Liver (tissue), 8 donors: ENCODE measurements at regions not wholly inside any gene's neighbourhood (a gene's known extent, or its start where the extent isn't known, plus 50 kb on each side); places are given as distances from the start of the nearest gene placed in this dataset.

Source experiments
- DNase-seq: peaks from one replicate; pipeline ENCODE4 v3.0.0-alpha.2; 2017; ENCODE audit warnings: low spot score
- H3K27ac ChIP-seq, 2 donors: one replicate each; pipeline ENCODE4 v1.7.0; 2013; ENCODE audit warnings: inconsistent platforms in 2 of 2, low read length in 2 of 2, control low read depth in 1 of 2, low read depth in 1 of 2, mild to moderate bottlenecking in 1 of 2
- H3K27me3 ChIP-seq, 4 donors: one replicate each; pipeline versions ENCODE4 v1.6.1 to v1.7.0; 2013; ENCODE audit warnings: low read length in 3 of 4, inconsistent platforms in 1 of 4, mild to moderate bottlenecking in 1 of 4, moderate library complexity in 1 of 4; ENCODE audit not compliant: control insufficient read depth in 4 of 4, insufficient read depth in 4 of 4
- H3K36me3 ChIP-seq, 4 donors: one replicate each; pipeline versions ENCODE4 v1.6.1 to v1.7.0; 2013; ENCODE audit warnings: low read length in 3 of 4, mild to moderate bottlenecking in 3 of 4, low read depth in 1 of 4, moderate library complexity in 1 of 4; ENCODE audit not compliant: control insufficient read depth in 4 of 4, insufficient read depth in 3 of 4
- H3K4me1 ChIP-seq, 4 donors: one replicate each; pipeline versions ENCODE4 v1.6.1 to v1.7.0; 2013; ENCODE audit warnings: low read length in 3 of 4, mild to moderate bottlenecking in 3 of 4, moderate library complexity in 1 of 4; ENCODE audit not compliant: control insufficient read depth in 4 of 4, insufficient read depth in 4 of 4
- H3K4me3 ChIP-seq, 3 donors: one replicate each; pipeline versions ENCODE4 v1.6.1 to v1.7.0; 2013; ENCODE audit warnings: low read length in 3 of 3, control low read depth in 1 of 3, low read depth in 1 of 3, mild to moderate bottlenecking in 1 of 3
- H3K9ac ChIP-seq, 2 donors: one replicate each; pipeline ENCODE4 v1.7.0; 2013; ENCODE audit warnings: low read length in 2 of 2, mild to moderate bottlenecking in 2 of 2, moderate library complexity in 2 of 2, control low read depth in 1 of 2, low read depth in 1 of 2
- H3K9me3 ChIP-seq, 4 donors: one replicate each; pipeline versions ENCODE4 v1.6.1 to v1.7.0; 2013; ENCODE audit warnings: low read length in 3 of 4; ENCODE audit not compliant: control insufficient read depth in 4 of 4
- EGR1 ChIP-seq, 2 donors: IDR thresholded peaks; 2 replicates each; pipeline ENCODE4 v1.6.1; 2016 to 2018; ENCODE audit warnings: antibody characterized with exemption in 2 of 2, low read depth in 2 of 2
- FOXA1 ChIP-seq: IDR thresholded peaks from 2 replicates; pipeline ENCODE4 v1.6.1; 2016; ENCODE audit warnings: antibody characterized with exemption
- FOXA2 ChIP-seq: IDR thresholded peaks from 2 replicates; pipeline ENCODE4 v1.6.1; 2016; ENCODE audit warnings: antibody characterized with exemption
- GABPA ChIP-seq, 2 donors: IDR thresholded peaks in 1 of 2; conservative IDR thresholded peaks in 1 of 2; 2 replicates each; pipeline ENCODE4 v1.6.1; 2016; ENCODE audit warnings: antibody characterized with exemption in 2 of 2, mild to moderate bottlenecking in 1 of 2, moderate library complexity in 1 of 2
- HNF4A ChIP-seq, 2 donors: conservative IDR thresholded peaks; 2 replicates each; pipeline ENCODE4 v1.6.1; 2016; ENCODE audit warnings: antibody characterized with exemption in 2 of 2, mild to moderate bottlenecking in 2 of 2
- HNF4G ChIP-seq: IDR thresholded peaks from 2 replicates; pipeline ENCODE4 v1.6.1; 2016; ENCODE audit warnings: antibody characterized with exemption
- JUND ChIP-seq, 2 donors: IDR thresholded peaks; 2 replicates each; pipeline ENCODE4 v1.6.1; 2016; ENCODE audit warnings: antibody characterized with exemption in 2 of 2
- NR2F2 ChIP-seq: IDR thresholded peaks from 2 replicates; pipeline ENCODE4 v1.6.1; 2016; ENCODE audit warnings: antibody characterized with exemption
- RAD21 ChIP-seq, 2 donors: IDR thresholded peaks; 2 replicates each; pipeline ENCODE4 v1.6.1; 2016; ENCODE audit warnings: antibody characterized with exemption in 2 of 2, mild to moderate bottlenecking in 2 of 2
- RXRA ChIP-seq, 2 donors: IDR thresholded peaks; 2 replicates each; pipeline ENCODE4 v1.6.1; 2017 to 2018; ENCODE audit warnings: antibody characterized with exemption in 2 of 2, mild to moderate bottlenecking in 1 of 2
- SP1 ChIP-seq: IDR thresholded peaks from 2 replicates; pipeline ENCODE4 v1.6.1; 2018; ENCODE audit warnings: antibody characterized with exemption, mild to moderate bottlenecking
- TAF1 ChIP-seq: conservative IDR thresholded peaks from 2 replicates; pipeline ENCODE4 v1.6.1; 2016; ENCODE audit warnings: antibody characterized with exemption, mild to moderate bottlenecking
- YY1 ChIP-seq: IDR thresholded peaks from 2 replicates; pipeline ENCODE4 v1.6.1; 2016; ENCODE audit warnings: antibody characterized with exemption, mild to moderate bottlenecking
- WGBS: extraction: QIAGEN DNeasy Blood & Tissue Kit; methylation state at CpG from one replicate; pipeline ENCODE4 v1.1.7; 2013; 5-methylcytosine and 5-hydroxymethylcytosine counted together
- TF ChIP-seq, protein P1 (sequence below): IDR thresholded peaks from 2 replicates; pipeline ENCODE4 v1.6.1; 2016; ENCODE audit warnings: antibody characterized with exemption, mild to moderate bottlenecking
- TF ChIP-seq, protein P2 (sequence below): IDR thresholded peaks from 2 replicates; pipeline ENCODE4 v1.6.1; 2016; ENCODE audit warnings: antibody characterized with exemption
- TF ChIP-seq, protein P3 (sequence below): IDR thresholded peaks from 2 replicates; pipeline ENCODE4 v1.6.1; 2016; ENCODE audit warnings: antibody characterized with exemption
- TF ChIP-seq, protein P4 (sequence below): fragments of 150-350 bp; IDR thresholded peaks from 2 replicates; pipeline ENCODE4 v1.5.1; 2017; ENCODE audit warnings: improper control_type of control experiment, low read depth, low read length; ENCODE audit not compliant: missing input control
- TF ChIP-seq, protein P5 (sequence below): IDR thresholded peaks from 2 replicates; pipeline ENCODE4 v1.6.1; 2016; ENCODE audit warnings: antibody characterized with exemption
- donor health status: healthy.
- donor health status: healthy.
- donor health status: healthy.
- donor health status: healthy.
- donor health status: healthy.

DNA sequence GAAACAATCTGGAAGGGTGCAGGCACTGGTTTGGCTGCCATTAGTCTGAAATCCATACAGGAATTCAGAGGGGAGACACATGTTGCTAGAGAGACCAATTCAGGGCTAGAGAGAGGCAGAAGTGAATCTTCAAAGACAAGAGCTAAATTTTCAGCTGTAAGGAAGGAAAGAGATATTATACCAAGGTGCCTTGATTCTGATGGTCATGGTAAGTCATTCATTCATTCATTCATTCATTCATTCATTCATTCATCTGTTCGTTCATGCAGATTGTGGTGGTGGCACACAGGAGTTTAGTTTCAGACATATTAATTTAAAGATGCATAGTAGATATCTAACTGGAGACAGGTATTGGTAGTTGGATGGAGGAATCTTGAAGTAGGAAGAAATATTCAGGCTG, 1493.5 kb upstream of the TMEM132C start:
- no peaks in the 10 kb centered on the region for H3K36me3 ChIP-seq
- H3K4me3 ChIP-seq = no peak overlapping the region
- DNase-seq = no peak
- H3K4me1 ChIP-seq = no peaks in the 10 kb centered on the region
- no peak overlapping the region for H3K9ac ChIP-seq
- no peak overlapping the region for H3K27ac ChIP-seq
- H3K27me3 ChIP-seq = no peaks in the 10 kb centered on the region
- peaks cover 0 to 4% (median 2%) of the 10 kb centered on the region in 4 donors for H3K9me3 ChIP-seq
- 63% methylated on average over 1 of the region's 1 CpG for WGBS
- TF ChIP-seq, protein P1, sequence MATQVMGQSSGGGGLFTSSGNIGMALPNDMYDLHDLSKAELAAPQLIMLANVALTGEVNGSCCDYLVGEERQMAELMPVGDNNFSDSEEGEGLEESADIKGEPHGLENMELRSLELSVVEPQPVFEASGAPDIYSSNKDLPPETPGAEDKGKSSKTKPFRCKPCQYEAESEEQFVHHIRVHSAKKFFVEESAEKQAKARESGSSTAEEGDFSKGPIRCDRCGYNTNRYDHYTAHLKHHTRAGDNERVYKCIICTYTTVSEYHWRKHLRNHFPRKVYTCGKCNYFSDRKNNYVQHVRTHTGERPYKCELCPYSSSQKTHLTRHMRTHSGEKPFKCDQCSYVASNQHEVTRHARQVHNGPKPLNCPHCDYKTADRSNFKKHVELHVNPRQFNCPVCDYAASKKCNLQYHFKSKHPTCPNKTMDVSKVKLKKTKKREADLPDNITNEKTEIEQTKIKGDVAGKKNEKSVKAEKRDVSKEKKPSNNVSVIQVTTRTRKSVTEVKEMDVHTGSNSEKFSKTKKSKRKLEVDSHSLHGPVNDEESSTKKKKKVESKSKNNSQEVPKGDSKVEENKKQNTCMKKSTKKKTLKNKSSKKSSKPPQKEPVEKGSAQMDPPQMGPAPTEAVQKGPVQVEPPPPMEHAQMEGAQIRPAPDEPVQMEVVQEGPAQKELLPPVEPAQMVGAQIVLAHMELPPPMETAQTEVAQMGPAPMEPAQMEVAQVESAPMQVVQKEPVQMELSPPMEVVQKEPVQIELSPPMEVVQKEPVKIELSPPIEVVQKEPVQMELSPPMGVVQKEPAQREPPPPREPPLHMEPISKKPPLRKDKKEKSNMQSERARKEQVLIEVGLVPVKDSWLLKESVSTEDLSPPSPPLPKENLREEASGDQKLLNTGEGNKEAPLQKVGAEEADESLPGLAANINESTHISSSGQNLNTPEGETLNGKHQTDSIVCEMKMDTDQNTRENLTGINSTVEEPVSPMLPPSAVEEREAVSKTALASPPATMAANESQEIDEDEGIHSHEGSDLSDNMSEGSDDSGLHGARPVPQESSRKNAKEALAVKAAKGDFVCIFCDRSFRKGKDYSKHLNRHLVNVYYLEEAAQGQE = no peak
- TF ChIP-seq, protein P2, sequence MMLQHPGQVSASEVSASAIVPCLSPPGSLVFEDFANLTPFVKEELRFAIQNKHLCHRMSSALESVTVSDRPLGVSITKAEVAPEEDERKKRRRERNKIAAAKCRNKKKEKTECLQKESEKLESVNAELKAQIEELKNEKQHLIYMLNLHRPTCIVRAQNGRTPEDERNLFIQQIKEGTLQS = no peak
- TF ChIP-seq GABPA (IDR thresholded peaks at IDR 0.05 in 1 of 2, conservative IDR thresholded peaks at IDR 0.05 in 1 of 2) (no peak), JUND (IDR thresholded peaks at IDR 0.05) (no peak), FOXA1 (no peak), EGR1 (IDR thresholded peaks at IDR 0.05; ENCODE audit: low read depth in 2 of 2) (no peak), RAD21 (IDR thresholded peaks at IDR 0.05) (no peak), FOXA2 (no peak), HNF4A (conservative IDR thresholded peaks at IDR 0.05) (no peak), NR2F2 (no peak), SP1 (no peak), YY1 (no peak), TAF1 (no peak), HNF4G (no peak), RXRA (IDR thresholded peaks at IDR 0.05) (no peak)
- TF ChIP-seq, protein P3, sequence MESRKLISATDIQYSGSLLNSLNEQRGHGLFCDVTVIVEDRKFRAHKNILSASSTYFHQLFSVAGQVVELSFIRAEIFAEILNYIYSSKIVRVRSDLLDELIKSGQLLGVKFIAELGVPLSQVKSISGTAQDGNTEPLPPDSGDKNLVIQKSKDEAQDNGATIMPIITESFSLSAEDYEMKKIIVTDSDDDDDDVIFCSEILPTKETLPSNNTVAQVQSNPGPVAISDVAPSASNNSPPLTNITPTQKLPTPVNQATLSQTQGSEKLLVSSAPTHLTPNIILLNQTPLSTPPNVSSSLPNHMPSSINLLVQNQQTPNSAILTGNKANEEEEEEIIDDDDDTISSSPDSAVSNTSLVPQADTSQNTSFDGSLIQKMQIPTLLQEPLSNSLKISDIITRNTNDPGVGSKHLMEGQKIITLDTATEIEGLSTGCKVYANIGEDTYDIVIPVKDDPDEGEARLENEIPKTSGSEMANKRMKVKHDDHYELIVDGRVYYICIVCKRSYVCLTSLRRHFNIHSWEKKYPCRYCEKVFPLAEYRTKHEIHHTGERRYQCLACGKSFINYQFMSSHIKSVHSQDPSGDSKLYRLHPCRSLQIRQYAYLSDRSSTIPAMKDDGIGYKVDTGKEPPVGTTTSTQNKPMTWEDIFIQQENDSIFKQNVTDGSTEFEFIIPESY = no peak
- TF ChIP-seq, protein P4, sequence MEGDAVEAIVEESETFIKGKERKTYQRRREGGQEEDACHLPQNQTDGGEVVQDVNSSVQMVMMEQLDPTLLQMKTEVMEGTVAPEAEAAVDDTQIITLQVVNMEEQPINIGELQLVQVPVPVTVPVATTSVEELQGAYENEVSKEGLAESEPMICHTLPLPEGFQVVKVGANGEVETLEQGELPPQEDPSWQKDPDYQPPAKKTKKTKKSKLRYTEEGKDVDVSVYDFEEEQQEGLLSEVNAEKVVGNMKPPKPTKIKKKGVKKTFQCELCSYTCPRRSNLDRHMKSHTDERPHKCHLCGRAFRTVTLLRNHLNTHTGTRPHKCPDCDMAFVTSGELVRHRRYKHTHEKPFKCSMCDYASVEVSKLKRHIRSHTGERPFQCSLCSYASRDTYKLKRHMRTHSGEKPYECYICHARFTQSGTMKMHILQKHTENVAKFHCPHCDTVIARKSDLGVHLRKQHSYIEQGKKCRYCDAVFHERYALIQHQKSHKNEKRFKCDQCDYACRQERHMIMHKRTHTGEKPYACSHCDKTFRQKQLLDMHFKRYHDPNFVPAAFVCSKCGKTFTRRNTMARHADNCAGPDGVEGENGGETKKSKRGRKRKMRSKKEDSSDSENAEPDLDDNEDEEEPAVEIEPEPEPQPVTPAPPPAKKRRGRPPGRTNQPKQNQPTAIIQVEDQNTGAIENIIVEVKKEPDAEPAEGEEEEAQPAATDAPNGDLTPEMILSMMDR = no peak
- TF ChIP-seq, protein P5, sequence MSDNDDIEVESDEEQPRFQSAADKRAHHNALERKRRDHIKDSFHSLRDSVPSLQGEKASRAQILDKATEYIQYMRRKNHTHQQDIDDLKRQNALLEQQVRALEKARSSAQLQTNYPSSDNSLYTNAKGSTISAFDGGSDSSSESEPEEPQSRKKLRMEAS = no peak
